GM12801 (cell line): ENCODE measurements at regions not wholly inside any gene's neighbourhood (a gene's known extent, or its start where the extent isn't known, plus 50 kb on each side); places are given as distances from the start of the nearest gene placed in this dataset.

Source experiments
- TF ChIP-seq, protein P1 (sequence below): IDR thresholded peaks from one replicate; pipeline ENCODE4 v1.5.1; 2011; ENCODE audit warnings: control low read depth; ENCODE audit not compliant: insufficient read length; ENCODE audit errors: extremely low read depth

DNA sequence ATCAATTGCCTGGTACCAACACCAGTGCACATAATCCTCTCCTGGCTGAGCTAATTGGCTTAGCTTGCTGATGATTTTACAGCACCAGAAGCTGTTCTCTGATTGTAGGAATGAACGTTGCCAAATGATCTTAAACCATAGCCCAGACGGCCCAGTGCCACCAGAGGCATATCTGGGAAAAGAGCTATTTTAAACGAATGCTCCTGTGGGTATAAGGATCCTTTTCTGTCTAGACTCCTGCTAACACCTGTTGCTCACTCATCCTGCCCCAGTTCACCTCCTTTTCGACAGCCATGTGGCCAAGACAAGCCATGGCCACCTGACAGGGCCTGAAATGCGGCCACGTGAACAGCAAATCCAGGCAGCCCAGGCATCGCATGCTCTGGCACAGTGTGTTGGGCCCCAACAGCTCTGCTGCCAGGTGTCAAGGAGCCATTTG, 289.9 kb upstream of the SLC30A5 start:
- TF ChIP-seq, protein P1, sequence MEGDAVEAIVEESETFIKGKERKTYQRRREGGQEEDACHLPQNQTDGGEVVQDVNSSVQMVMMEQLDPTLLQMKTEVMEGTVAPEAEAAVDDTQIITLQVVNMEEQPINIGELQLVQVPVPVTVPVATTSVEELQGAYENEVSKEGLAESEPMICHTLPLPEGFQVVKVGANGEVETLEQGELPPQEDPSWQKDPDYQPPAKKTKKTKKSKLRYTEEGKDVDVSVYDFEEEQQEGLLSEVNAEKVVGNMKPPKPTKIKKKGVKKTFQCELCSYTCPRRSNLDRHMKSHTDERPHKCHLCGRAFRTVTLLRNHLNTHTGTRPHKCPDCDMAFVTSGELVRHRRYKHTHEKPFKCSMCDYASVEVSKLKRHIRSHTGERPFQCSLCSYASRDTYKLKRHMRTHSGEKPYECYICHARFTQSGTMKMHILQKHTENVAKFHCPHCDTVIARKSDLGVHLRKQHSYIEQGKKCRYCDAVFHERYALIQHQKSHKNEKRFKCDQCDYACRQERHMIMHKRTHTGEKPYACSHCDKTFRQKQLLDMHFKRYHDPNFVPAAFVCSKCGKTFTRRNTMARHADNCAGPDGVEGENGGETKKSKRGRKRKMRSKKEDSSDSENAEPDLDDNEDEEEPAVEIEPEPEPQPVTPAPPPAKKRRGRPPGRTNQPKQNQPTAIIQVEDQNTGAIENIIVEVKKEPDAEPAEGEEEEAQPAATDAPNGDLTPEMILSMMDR, result no peak

GRCh38 chr5:68804343-68804742, 289.5 kb upstream of the SLC30A5 start:
- TF ChIP-seq, protein P1, result no peak

DNA sequence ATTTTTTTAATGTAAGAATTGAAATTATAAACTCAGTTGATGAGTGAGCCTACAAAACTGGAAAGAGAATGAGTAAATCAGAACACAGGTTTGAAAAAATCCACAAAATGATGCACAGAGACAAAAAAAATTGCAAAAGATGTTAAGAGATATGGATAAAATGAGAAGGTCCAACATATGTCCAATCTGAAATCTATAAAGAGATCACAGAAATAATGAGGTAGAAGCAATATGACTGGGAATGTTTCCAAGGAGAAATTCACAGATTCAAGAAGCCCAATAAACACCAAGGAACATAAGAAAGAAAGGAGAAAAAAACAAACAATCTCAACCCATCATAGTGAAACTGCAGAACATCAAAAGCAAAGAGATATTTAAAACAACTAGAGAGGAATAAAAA, 288.4 kb upstream of the SLC30A5 start:
- TF ChIP-seq, protein P1, result no peak

DNA sequence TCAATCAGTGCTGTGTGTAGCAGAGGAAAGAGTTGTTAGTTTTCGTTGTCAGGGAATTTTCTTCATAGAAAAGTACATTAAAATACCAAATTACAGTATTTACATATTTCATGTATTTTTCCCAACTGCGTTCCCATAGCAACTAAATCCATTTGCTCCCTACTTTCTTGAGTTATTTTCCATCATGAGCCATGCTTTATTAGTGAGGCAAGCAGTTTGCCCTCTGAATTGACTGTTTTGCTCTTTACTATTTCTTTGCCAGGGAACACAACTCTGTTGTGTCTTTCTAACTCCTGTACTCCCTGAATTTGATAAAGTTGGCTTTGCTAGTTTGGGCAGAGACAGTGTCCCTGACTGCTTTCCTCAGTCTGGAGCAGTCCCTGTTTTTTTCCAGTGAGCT, 276.2 kb upstream of the SLC30A5 start:
- TF ChIP-seq, protein P1, result no peak

GRCh38 chr5:68818057-68818695, 275.6 kb upstream of the SLC30A5 start:
- TF ChIP-seq, protein P1, result no peak

GRCh38 chr5:68818870-68819269, 274.9 kb upstream of the SLC30A5 start:
- TF ChIP-seq, protein P1, result no peak

GRCh38 chr5:68821056-68821455, 272.8 kb upstream of the SLC30A5 start:
- TF ChIP-seq, protein P1, result no peak
